ENCODE measurements at regions not wholly inside any gene's neighbourhood (a gene's known extent, or its start where the extent isn't known, plus 50 kb on each side); places are given as distances from the start of the nearest gene placed in this dataset.

DNA sequence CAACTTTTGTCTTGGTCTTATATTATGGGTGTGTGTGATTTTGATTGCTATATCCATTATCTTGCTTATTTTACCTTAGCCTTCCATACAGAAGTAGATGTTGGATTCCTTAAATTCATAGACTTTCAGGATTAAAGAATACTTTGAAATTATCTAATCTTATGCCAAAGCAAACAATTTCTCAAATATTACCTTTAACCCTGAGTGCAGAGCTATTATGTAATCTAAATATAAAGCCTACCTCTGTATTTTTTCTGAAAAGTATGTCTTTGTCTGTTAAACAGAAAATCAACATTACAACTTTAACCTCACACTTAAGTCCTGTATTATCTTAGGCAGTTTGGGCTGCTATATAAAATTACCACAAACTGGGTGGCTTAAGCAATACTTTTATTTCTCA lies 782.5 kb downstream of the STIM2 start:
- H3K36me3 ChIP-seq (ENCODE audit: insufficient read depth, low read length) = no peaks in the 10 kb centered on the region
- H3K27me3 ChIP-seq (ENCODE audit: insufficient read depth, low read length) = no peaks in the 10 kb centered on the region
- H3K79me2 ChIP-seq (ENCODE audit: insufficient read depth, low read length) = no peaks in the 10 kb centered on the region
- no peak overlapping the region for H3K4me3 ChIP-seq (ENCODE audit: insufficient read depth, low read length)
- H3K27ac ChIP-seq (ENCODE audit: low read depth, low read length) = no peak overlapping the region
- no peaks in the 10 kb centered on the region for H3K4me1 ChIP-seq (ENCODE audit: insufficient read depth, low read length)
- DNase-seq (ENCODE audit: insufficient read length, low spot score, missing footprints) = no peak
- H2AFZ ChIP-seq (ENCODE audit: low read length) = no peak overlapping the region
- no peaks in the 10 kb centered on the region for H3K9me3 ChIP-seq (ENCODE audit: low read depth, low read length)
- TF ChIP-seq, protein P1, sequence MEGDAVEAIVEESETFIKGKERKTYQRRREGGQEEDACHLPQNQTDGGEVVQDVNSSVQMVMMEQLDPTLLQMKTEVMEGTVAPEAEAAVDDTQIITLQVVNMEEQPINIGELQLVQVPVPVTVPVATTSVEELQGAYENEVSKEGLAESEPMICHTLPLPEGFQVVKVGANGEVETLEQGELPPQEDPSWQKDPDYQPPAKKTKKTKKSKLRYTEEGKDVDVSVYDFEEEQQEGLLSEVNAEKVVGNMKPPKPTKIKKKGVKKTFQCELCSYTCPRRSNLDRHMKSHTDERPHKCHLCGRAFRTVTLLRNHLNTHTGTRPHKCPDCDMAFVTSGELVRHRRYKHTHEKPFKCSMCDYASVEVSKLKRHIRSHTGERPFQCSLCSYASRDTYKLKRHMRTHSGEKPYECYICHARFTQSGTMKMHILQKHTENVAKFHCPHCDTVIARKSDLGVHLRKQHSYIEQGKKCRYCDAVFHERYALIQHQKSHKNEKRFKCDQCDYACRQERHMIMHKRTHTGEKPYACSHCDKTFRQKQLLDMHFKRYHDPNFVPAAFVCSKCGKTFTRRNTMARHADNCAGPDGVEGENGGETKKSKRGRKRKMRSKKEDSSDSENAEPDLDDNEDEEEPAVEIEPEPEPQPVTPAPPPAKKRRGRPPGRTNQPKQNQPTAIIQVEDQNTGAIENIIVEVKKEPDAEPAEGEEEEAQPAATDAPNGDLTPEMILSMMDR (IDR thresholded peaks at IDR 0.05; ENCODE audit: extremely low read depth, low read depth, low read length) = no peak
- H4K20me1 ChIP-seq (ENCODE audit: insufficient read depth, low read length) = no peaks in the 10 kb centered on the region
- H3K4me2 ChIP-seq (ENCODE audit: insufficient read depth, low read length) = no peak overlapping the region

DNA sequence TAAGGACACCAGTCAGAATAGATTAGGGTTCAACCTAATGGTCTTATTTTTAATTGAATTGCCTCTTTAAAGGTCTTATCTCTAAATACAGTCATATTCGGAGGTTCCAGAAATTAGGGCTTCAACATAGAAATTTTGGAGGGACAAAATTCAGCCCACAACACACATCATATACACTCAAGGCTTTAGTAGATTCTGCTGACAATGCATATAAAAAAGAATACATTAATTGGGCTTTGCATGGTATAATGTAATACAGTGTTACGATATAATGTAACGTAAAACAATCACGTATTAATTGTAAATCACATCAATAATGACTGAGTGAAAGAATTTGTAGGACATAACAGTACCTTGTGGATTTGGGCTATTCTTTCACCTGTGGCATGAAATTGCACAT lies 787.8 kb downstream of the STIM2 start:
- H3K4me2 ChIP-seq (ENCODE audit: insufficient read depth, low read length) = no peak overlapping the region
- no peaks in the 10 kb centered on the region for H3K9me3 ChIP-seq (ENCODE audit: low read depth, low read length)
- H3K27ac ChIP-seq (ENCODE audit: low read depth, low read length) = no peak overlapping the region
- no peak overlapping the region for H2AFZ ChIP-seq (ENCODE audit: low read length)
- no peaks in the 10 kb centered on the region for H4K20me1 ChIP-seq (ENCODE audit: insufficient read depth, low read length)
- no peaks in the 10 kb centered on the region for H3K27me3 ChIP-seq (ENCODE audit: insufficient read depth, low read length)
- no peak overlapping the region for H3K4me3 ChIP-seq (ENCODE audit: insufficient read depth, low read length)
- no peaks in the 10 kb centered on the region for H3K4me1 ChIP-seq (ENCODE audit: insufficient read depth, low read length)
- no peaks in the 10 kb centered on the region for H3K79me2 ChIP-seq (ENCODE audit: insufficient read depth, low read length)
- no peak for DNase-seq (ENCODE audit: insufficient read length, low spot score, missing footprints)
- no peaks in the 10 kb centered on the region for H3K36me3 ChIP-seq (ENCODE audit: insufficient read depth, low read length)
- TF ChIP-seq, protein P1 (IDR thresholded peaks at IDR 0.05; ENCODE audit: extremely low read depth, low read depth, low read length) = no peak

DNA sequence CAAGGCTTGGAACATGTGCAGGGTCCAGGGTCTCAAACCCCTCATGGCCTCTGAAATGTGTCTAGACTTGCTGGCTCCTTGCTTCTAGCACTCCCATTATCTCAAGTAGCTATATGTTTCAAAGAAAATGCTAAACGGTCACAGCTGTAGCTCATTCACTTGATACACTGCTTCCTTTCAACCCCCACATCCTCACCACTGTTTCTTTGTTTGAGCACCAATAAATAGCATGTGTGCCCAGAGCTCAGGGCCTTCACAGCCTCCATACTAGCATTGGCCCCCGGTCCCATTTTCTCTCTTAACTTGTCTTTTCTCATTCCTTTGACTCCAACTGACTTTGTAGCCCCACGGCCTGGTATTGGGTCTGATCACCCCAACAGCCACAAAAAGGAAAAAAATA lies 801.8 kb downstream of the STIM2 start:
- no peaks in the 10 kb centered on the region for H3K79me2 ChIP-seq (ENCODE audit: insufficient read depth, low read length)
- no peak overlapping the region for H3K27ac ChIP-seq (ENCODE audit: low read depth, low read length)
- DNase-seq (ENCODE audit: insufficient read length, low spot score, missing footprints) = no peak
- no peaks in the 10 kb centered on the region for H3K27me3 ChIP-seq (ENCODE audit: insufficient read depth, low read length)
- no peaks in the 10 kb centered on the region for H4K20me1 ChIP-seq (ENCODE audit: insufficient read depth, low read length)
- no peaks in the 10 kb centered on the region for H3K4me1 ChIP-seq (ENCODE audit: insufficient read depth, low read length)
- no peak overlapping the region for H3K4me3 ChIP-seq (ENCODE audit: insufficient read depth, low read length)
- no peaks in the 10 kb centered on the region for H3K9me3 ChIP-seq (ENCODE audit: low read depth, low read length)
- no peak overlapping the region for H2AFZ ChIP-seq (ENCODE audit: low read length)
- no peak overlapping the region for H3K4me2 ChIP-seq (ENCODE audit: insufficient read depth, low read length)
- H3K36me3 ChIP-seq (ENCODE audit: insufficient read depth, low read length) = no peaks in the 10 kb centered on the region
- TF ChIP-seq, protein P1 (IDR thresholded peaks at IDR 0.05; ENCODE audit: extremely low read depth, low read depth, low read length) = no peak

DNA sequence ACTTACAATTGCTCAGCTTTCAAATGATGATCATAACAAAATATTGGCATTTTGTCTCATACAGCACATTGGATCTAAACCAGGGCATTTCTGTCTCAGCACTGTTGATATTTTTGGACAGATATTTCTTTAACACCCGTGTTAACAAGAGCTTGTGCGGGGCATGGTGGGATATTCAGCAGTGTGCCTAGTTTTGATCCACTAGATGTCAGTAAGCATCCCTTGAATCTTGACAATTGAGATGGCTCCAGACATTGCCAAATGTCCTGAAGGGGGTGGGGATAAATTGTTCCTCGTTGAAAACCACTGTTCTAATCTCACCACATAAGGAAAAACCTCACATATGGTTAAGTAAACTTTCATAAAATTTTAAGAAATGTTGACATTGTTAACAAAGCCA lies 806.3 kb downstream of the STIM2 start:
- Histone ChIP-seq H3K27me3 (ENCODE audit: insufficient read depth, low read length) (no peaks in the 10 kb centered on the region), H2AFZ (ENCODE audit: low read length) (no peak overlapping the region), H3K4me2 (ENCODE audit: insufficient read depth, low read length) (no peak overlapping the region), H3K4me1 (ENCODE audit: insufficient read depth, low read length) (no peaks in the 10 kb centered on the region), H4K20me1 (ENCODE audit: insufficient read depth, low read length) (no peaks in the 10 kb centered on the region), H3K4me3 (ENCODE audit: insufficient read depth, low read length) (no peak overlapping the region), H3K36me3 (ENCODE audit: insufficient read depth, low read length) (no peaks in the 10 kb centered on the region), H3K79me2 (ENCODE audit: insufficient read depth, low read length) (no peaks in the 10 kb centered on the region), H3K9me3 (ENCODE audit: low read depth, low read length) (no peaks in the 10 kb centered on the region), H3K27ac (ENCODE audit: low read depth, low read length) (no peak overlapping the region)
- DNase-seq (ENCODE audit: insufficient read length, low spot score, missing footprints) = no peak
- TF ChIP-seq, protein P1 (IDR thresholded peaks at IDR 0.05; ENCODE audit: extremely low read depth, low read depth, low read length) = no peak
